Liver (tissue), 8 donors: ENCODE measurements at regions not wholly inside any gene's neighbourhood (a gene's known extent, or its start where the extent isn't known, plus 50 kb on each side); places are given as distances from the start of the nearest gene placed in this dataset.

Experiments used
- DNase-seq: peaks from one replicate; pipeline ENCODE4 v3.0.0-alpha.2; 2017; ENCODE audit warnings: low spot score
- H3K27ac ChIP-seq, 2 donors: one replicate each; pipeline ENCODE4 v1.7.0; 2013; ENCODE audit warnings: inconsistent platforms in 2 of 2, low read length in 2 of 2, control low read depth in 1 of 2, low read depth in 1 of 2, mild to moderate bottlenecking in 1 of 2
- H3K27me3 ChIP-seq, 4 donors: one replicate each; pipeline versions ENCODE4 v1.6.1 to v1.7.0; 2013; ENCODE audit warnings: low read length in 3 of 4, inconsistent platforms in 1 of 4, mild to moderate bottlenecking in 1 of 4, moderate library complexity in 1 of 4; ENCODE audit not compliant: control insufficient read depth in 4 of 4, insufficient read depth in 4 of 4
- H3K36me3 ChIP-seq, 4 donors: one replicate each; pipeline versions ENCODE4 v1.6.1 to v1.7.0; 2013; ENCODE audit warnings: low read length in 3 of 4, mild to moderate bottlenecking in 3 of 4, low read depth in 1 of 4, moderate library complexity in 1 of 4; ENCODE audit not compliant: control insufficient read depth in 4 of 4, insufficient read depth in 3 of 4
- H3K4me1 ChIP-seq, 4 donors: one replicate each; pipeline versions ENCODE4 v1.6.1 to v1.7.0; 2013; ENCODE audit warnings: low read length in 3 of 4, mild to moderate bottlenecking in 3 of 4, moderate library complexity in 1 of 4; ENCODE audit not compliant: control insufficient read depth in 4 of 4, insufficient read depth in 4 of 4
- H3K4me3 ChIP-seq, 3 donors: one replicate each; pipeline versions ENCODE4 v1.6.1 to v1.7.0; 2013; ENCODE audit warnings: low read length in 3 of 3, control low read depth in 1 of 3, low read depth in 1 of 3, mild to moderate bottlenecking in 1 of 3
- H3K9ac ChIP-seq, 2 donors: one replicate each; pipeline ENCODE4 v1.7.0; 2013; ENCODE audit warnings: low read length in 2 of 2, mild to moderate bottlenecking in 2 of 2, moderate library complexity in 2 of 2, control low read depth in 1 of 2, low read depth in 1 of 2
- H3K9me3 ChIP-seq, 4 donors: one replicate each; pipeline versions ENCODE4 v1.6.1 to v1.7.0; 2013; ENCODE audit warnings: low read length in 3 of 4; ENCODE audit not compliant: control insufficient read depth in 4 of 4
- EGR1 ChIP-seq, 2 donors: IDR thresholded peaks; 2 replicates each; pipeline ENCODE4 v1.6.1; 2016 to 2018; ENCODE audit warnings: antibody characterized with exemption in 2 of 2, low read depth in 2 of 2
- FOXA1 ChIP-seq: IDR thresholded peaks from 2 replicates; pipeline ENCODE4 v1.6.1; 2016; ENCODE audit warnings: antibody characterized with exemption
- FOXA2 ChIP-seq: IDR thresholded peaks from 2 replicates; pipeline ENCODE4 v1.6.1; 2016; ENCODE audit warnings: antibody characterized with exemption
- GABPA ChIP-seq, 2 donors: IDR thresholded peaks in 1 of 2; conservative IDR thresholded peaks in 1 of 2; 2 replicates each; pipeline ENCODE4 v1.6.1; 2016; ENCODE audit warnings: antibody characterized with exemption in 2 of 2, mild to moderate bottlenecking in 1 of 2, moderate library complexity in 1 of 2
- HNF4A ChIP-seq, 2 donors: conservative IDR thresholded peaks; 2 replicates each; pipeline ENCODE4 v1.6.1; 2016; ENCODE audit warnings: antibody characterized with exemption in 2 of 2, mild to moderate bottlenecking in 2 of 2
- HNF4G ChIP-seq: IDR thresholded peaks from 2 replicates; pipeline ENCODE4 v1.6.1; 2016; ENCODE audit warnings: antibody characterized with exemption
- JUND ChIP-seq, 2 donors: IDR thresholded peaks; 2 replicates each; pipeline ENCODE4 v1.6.1; 2016; ENCODE audit warnings: antibody characterized with exemption in 2 of 2
- RAD21 ChIP-seq, 2 donors: IDR thresholded peaks; 2 replicates each; pipeline ENCODE4 v1.6.1; 2016; ENCODE audit warnings: antibody characterized with exemption in 2 of 2, mild to moderate bottlenecking in 2 of 2
- RXRA ChIP-seq, 2 donors: IDR thresholded peaks; 2 replicates each; pipeline ENCODE4 v1.6.1; 2017 to 2018; ENCODE audit warnings: antibody characterized with exemption in 2 of 2, mild to moderate bottlenecking in 1 of 2
- SP1 ChIP-seq: IDR thresholded peaks from 2 replicates; pipeline ENCODE4 v1.6.1; 2018; ENCODE audit warnings: antibody characterized with exemption, mild to moderate bottlenecking
- YY1 ChIP-seq: IDR thresholded peaks from 2 replicates; pipeline ENCODE4 v1.6.1; 2016; ENCODE audit warnings: antibody characterized with exemption, mild to moderate bottlenecking
- WGBS: extraction: QIAGEN DNeasy Blood & Tissue Kit; methylation state at CpG from one replicate; pipeline ENCODE4 v1.1.7; 2013; 5-methylcytosine and 5-hydroxymethylcytosine counted together
- TF ChIP-seq, protein P1 (sequence below): IDR thresholded peaks from 2 replicates; pipeline ENCODE4 v1.6.1; 2016; ENCODE audit warnings: antibody characterized with exemption
- TF ChIP-seq, protein P2 (sequence below): IDR thresholded peaks from 2 replicates; pipeline ENCODE4 v1.6.1; 2016; ENCODE audit warnings: antibody characterized with exemption
- TF ChIP-seq, protein P3 (sequence below): fragments of 150-350 bp; IDR thresholded peaks from 2 replicates; pipeline ENCODE4 v1.5.1; 2017; ENCODE audit warnings: improper control_type of control experiment, low read depth, low read length; ENCODE audit not compliant: missing input control
- TF ChIP-seq, protein P4 (sequence below): IDR thresholded peaks from 2 replicates; pipeline ENCODE4 v1.6.1; 2016; ENCODE audit warnings: antibody characterized with exemption
- TF ChIP-seq, protein P5 (sequence below): IDR thresholded peaks from 2 replicates; pipeline ENCODE4 v1.6.1; 2016; ENCODE audit warnings: antibody characterized with exemption, mild to moderate bottlenecking
- donor health status: healthy.
- donor health status: healthy.
- donor health status: healthy.
- donor health status: healthy.
- donor health status: healthy.

DNA sequence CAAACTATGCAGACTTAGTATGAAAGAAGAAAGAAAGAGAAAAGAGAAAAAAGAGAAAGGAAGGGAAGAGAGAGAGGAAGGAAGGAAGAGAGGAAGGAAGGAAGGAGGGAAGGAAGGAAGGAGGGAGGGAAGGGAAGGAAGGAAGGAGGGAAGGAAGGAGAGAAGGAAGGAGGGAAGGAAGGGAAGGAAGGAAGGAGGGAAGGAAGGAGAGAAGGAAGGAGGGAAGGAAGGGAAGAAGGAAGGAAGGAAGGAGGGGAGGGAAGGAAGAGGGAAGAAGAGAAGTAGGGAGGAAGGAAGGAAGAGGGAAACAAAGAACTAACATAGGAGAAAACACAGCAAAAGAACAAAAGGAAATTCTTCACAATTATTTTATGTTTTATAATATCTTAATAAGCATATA, 502.1 kb downstream of the SOX6 start:
- no peaks in the 10 kb centered on the region for H3K4me1 ChIP-seq

DNA sequence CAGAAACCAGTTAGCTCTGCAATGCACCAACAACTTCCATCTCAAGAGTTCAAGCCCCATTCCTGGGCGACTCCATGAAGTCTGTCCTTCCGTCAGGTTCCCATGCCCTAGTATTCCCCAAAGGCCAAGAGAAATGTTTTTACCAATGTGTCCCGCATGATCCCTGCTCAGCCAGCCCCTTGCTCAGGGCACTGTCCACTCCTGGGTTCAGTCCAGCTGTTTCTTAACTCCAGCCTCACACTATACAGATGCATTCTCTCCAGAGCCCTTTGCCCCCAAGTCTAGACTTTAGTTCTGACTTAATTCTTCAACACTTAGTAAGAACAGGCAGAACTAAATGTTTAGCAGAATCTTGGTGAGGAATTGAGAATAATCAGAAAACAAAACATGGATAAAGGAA, 497.5 kb downstream of the SOX6 start:
- no peaks in the 10 kb centered on the region for H3K4me1 ChIP-seq
- WGBS, result 80% methylated on average over 3 of the region's 3 CpGs
- TF ChIP-seq SP1 (no peak), HNF4A (conservative IDR thresholded peaks at IDR 0.05) (no peak), FOXA2 (no peak), JUND (IDR thresholded peaks at IDR 0.05) (no peak)
- TF ChIP-seq, protein P1, sequence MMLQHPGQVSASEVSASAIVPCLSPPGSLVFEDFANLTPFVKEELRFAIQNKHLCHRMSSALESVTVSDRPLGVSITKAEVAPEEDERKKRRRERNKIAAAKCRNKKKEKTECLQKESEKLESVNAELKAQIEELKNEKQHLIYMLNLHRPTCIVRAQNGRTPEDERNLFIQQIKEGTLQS, result no peak
- TF ChIP-seq, protein P2, sequence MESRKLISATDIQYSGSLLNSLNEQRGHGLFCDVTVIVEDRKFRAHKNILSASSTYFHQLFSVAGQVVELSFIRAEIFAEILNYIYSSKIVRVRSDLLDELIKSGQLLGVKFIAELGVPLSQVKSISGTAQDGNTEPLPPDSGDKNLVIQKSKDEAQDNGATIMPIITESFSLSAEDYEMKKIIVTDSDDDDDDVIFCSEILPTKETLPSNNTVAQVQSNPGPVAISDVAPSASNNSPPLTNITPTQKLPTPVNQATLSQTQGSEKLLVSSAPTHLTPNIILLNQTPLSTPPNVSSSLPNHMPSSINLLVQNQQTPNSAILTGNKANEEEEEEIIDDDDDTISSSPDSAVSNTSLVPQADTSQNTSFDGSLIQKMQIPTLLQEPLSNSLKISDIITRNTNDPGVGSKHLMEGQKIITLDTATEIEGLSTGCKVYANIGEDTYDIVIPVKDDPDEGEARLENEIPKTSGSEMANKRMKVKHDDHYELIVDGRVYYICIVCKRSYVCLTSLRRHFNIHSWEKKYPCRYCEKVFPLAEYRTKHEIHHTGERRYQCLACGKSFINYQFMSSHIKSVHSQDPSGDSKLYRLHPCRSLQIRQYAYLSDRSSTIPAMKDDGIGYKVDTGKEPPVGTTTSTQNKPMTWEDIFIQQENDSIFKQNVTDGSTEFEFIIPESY, result no peak
- no peaks in the 10 kb centered on the region for H3K36me3 ChIP-seq
- no peaks in the 10 kb centered on the region for H3K9me3 ChIP-seq
- no peak overlapping the region for H3K9ac ChIP-seq
- no peaks in the 10 kb centered on the region for H3K27me3 ChIP-seq
- no peak overlapping the region for H3K27ac ChIP-seq
- no peak overlapping the region for H3K4me3 ChIP-seq
- DNase-seq, result no peak

More for the DNA sequence above, 502.1 kb downstream of the SOX6 start:
- Histone ChIP-seq H3K27me3 (no peaks in the 10 kb centered on the region), H3K27ac (no peak overlapping the region), H3K4me3 (no peak overlapping the region), H3K36me3 (no peaks in the 10 kb centered on the region), H3K9ac (no peak overlapping the region), H3K9me3 (no peaks in the 10 kb centered on the region)
- TF ChIP-seq YY1 (no peak), RAD21 (IDR thresholded peaks at IDR 0.05) (no peak), GABPA (IDR thresholded peaks at IDR 0.05 in 1 of 2, conservative IDR thresholded peaks at IDR 0.05 in 1 of 2) (no peak)
- TF ChIP-seq, protein P3, sequence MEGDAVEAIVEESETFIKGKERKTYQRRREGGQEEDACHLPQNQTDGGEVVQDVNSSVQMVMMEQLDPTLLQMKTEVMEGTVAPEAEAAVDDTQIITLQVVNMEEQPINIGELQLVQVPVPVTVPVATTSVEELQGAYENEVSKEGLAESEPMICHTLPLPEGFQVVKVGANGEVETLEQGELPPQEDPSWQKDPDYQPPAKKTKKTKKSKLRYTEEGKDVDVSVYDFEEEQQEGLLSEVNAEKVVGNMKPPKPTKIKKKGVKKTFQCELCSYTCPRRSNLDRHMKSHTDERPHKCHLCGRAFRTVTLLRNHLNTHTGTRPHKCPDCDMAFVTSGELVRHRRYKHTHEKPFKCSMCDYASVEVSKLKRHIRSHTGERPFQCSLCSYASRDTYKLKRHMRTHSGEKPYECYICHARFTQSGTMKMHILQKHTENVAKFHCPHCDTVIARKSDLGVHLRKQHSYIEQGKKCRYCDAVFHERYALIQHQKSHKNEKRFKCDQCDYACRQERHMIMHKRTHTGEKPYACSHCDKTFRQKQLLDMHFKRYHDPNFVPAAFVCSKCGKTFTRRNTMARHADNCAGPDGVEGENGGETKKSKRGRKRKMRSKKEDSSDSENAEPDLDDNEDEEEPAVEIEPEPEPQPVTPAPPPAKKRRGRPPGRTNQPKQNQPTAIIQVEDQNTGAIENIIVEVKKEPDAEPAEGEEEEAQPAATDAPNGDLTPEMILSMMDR, result no peak
- no peak for DNase-seq

DNA sequence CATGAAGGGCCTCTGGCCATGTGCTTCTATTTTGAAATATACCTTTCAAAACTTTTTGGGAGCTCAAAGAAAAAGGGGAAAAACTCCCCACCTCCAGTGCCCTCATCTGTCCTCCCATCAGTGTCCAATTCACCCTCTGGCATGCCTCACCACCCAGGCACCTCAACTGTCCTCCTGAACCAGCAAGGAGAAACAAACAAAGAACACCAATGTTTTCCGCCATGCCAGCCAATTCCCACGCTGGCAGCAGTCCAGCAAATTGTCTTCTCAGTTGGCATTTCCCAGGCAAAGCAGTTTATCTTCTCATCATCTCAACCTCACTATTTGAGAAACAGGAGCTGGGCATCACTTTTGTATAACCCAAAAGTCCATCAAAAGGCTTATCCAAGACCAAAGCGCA, 496.9 kb downstream of the SOX6 start:
- no peak overlapping the region for H3K4me3 ChIP-seq
- H3K9me3 ChIP-seq, result no peaks in the 10 kb centered on the region
- no peak overlapping the region for H3K9ac ChIP-seq
- H3K36me3 ChIP-seq, result no peaks in the 10 kb centered on the region
- no peaks in the 10 kb centered on the region for H3K27me3 ChIP-seq
- H3K27ac ChIP-seq, result no peak overlapping the region
- WGBS, result 77% methylated on average over 3 of the region's 3 CpGs
- TF ChIP-seq FOXA1 (no peak), HNF4G (no peak), SP1 (no peak), EGR1 (IDR thresholded peaks at IDR 0.05; ENCODE audit: low read depth in 2 of 2) (no peak), RXRA (IDR thresholded peaks at IDR 0.05) (no peak), HNF4A (conservative IDR thresholded peaks at IDR 0.05) (no peak), YY1 (no peak)
- TF ChIP-seq, protein P4, sequence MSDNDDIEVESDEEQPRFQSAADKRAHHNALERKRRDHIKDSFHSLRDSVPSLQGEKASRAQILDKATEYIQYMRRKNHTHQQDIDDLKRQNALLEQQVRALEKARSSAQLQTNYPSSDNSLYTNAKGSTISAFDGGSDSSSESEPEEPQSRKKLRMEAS, result no peak
- TF ChIP-seq, protein P5, sequence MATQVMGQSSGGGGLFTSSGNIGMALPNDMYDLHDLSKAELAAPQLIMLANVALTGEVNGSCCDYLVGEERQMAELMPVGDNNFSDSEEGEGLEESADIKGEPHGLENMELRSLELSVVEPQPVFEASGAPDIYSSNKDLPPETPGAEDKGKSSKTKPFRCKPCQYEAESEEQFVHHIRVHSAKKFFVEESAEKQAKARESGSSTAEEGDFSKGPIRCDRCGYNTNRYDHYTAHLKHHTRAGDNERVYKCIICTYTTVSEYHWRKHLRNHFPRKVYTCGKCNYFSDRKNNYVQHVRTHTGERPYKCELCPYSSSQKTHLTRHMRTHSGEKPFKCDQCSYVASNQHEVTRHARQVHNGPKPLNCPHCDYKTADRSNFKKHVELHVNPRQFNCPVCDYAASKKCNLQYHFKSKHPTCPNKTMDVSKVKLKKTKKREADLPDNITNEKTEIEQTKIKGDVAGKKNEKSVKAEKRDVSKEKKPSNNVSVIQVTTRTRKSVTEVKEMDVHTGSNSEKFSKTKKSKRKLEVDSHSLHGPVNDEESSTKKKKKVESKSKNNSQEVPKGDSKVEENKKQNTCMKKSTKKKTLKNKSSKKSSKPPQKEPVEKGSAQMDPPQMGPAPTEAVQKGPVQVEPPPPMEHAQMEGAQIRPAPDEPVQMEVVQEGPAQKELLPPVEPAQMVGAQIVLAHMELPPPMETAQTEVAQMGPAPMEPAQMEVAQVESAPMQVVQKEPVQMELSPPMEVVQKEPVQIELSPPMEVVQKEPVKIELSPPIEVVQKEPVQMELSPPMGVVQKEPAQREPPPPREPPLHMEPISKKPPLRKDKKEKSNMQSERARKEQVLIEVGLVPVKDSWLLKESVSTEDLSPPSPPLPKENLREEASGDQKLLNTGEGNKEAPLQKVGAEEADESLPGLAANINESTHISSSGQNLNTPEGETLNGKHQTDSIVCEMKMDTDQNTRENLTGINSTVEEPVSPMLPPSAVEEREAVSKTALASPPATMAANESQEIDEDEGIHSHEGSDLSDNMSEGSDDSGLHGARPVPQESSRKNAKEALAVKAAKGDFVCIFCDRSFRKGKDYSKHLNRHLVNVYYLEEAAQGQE, result no peak
- TF ChIP-seq, protein P2, result no peak
- no peak for DNase-seq
- H3K4me1 ChIP-seq, result no peaks in the 10 kb centered on the region
